Activated CD8-positive, alpha-beta memory T cell treated with anti-CD3 and anti-CD28 coated beads for 1 hour (primary cell): ENCODE measurements at regions not wholly inside any gene's neighbourhood (a gene's known extent, or its start where the extent isn't known, plus 50 kb on each side); places are given as distances from the start of the nearest gene placed in this dataset.
"Not testable (repeated sequence)": the region's sequence is repeated elsewhere in the genome, so short reads cannot be mapped to it uniquely, and the experiment has no call there.

ENCODE experiments used
- DNase-seq, 2 donors: peaks; one replicate each; pipeline ENCODE4 v3.0.0-alpha.2; 2020; ENCODE audit warnings: low read depth in 1 of 2; ENCODE audit errors: extremely low read depth in 1 of 2

DNA sequence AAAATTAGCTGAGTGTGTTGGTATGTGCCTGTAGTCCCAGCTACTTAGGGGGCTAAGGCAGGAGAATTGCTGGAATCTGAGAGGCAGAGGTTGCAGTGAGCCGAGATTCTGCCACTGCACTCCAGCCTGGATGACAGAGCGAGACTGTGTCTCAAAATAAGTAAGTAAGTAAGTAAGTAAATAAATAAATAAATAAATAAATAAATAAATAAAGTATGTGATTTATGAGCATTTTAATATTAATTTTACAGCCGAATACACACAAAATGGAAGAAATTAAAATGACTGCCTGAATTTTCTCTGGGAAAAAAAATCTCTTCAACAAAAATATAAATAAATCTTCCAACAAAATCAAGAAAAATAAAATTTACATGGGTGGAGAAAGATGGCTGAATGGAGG is 740.7 kb downstream of the CDH18 start:
- no peak for DNase-seq

GRCh38 chr5:19256036-19256435 is 732.0 kb downstream of the CDH18 start:
- no peak for DNase-seq

- DNase-seq = no peak
Measured at GRCh38 chr5:19258686-19259085, 729.3 kb downstream of the CDH18 start.

DNA sequence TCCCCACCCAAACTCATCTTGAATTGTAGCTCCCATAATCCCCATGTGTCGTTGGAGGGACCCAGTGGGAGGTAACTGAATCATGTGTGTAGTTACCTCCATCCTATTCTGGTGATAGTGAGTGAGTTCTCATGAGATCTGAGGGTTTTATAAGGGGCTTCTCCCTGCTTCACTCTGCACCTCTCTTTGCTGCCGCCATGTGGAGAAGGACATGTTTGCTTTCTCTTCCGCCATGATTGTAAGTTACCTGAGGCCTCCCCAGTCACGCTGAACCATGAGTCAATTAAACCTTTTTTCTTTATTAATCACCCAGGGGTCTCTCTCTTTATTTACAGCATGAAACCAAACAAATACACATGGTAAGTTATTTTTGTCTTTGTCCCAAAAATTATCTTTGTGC is 726.1 kb downstream of the CDH18 start:
- DNase-seq = no peak

- no peak for DNase-seq
Measured at GRCh38 chr5:19264821-19265220, 723.2 kb downstream of the CDH18 start.

GRCh38 chr5:19266791-19267190 is 721.2 kb downstream of the CDH18 start:
- DNase-seq = no peak

DNA sequence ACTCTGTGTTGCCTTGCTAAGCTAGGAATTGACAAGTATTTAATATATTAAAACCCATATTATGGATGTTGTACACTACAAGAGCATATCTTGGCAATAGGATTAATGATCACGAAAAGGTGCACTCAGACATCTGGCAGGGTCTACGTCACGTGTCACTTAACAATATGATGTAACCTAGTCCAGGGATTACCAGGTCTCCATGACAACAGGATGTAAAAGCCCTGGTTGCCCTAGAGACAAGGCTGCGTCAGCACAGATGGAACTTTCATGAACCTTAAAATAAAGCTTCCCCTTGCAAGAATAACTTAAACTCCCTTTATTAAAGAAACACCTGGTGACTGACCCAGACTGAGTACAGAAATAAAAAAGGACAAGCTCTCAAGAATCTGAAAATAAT is 717.8 kb downstream of the CDH18 start:
- DNase-seq = no peak

- DNase-seq = no peak
Measured at GRCh38 chr5:19274578-19274977, 713.4 kb downstream of the CDH18 start.

GRCh38 chr5:19285286-19285685 is 702.7 kb downstream of the CDH18 start:
- DNase-seq = no peak

GRCh38 chr5:19287548-19288277 is 700.3 kb downstream of the CDH18 start:
- DNase-seq = not testable (repeated sequence)

GRCh38 chr5:19288311-19288710 is 699.7 kb downstream of the CDH18 start:
- not testable (repeated sequence) for DNase-seq

DNA sequence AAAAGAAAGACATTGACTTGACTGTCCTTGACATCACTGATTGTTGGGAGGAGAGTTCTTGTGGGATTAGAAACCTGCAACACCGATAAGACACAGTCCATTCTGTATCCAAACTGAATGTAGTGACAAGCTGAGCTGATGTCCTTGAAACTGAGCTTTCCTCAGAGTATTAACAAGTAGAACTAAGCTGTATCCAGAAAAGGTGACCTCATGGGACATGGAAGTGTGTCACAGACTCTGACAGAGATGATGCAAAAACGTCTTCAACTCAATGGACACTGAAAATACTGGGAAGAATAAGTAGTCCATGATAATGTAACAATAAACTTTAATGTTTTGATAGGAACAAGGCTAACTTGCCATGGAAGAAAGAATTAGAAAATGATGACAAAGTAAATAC is 690.1 kb downstream of the CDH18 start:
- DNase-seq = no peak

- no peak for DNase-seq
Measured at GRCh38 chr5:19301271-19301670, 686.7 kb downstream of the CDH18 start.

GRCh38 chr5:19314840-19315239 is 673.2 kb downstream of the CDH18 start:
- no peak for DNase-seq

DNA sequence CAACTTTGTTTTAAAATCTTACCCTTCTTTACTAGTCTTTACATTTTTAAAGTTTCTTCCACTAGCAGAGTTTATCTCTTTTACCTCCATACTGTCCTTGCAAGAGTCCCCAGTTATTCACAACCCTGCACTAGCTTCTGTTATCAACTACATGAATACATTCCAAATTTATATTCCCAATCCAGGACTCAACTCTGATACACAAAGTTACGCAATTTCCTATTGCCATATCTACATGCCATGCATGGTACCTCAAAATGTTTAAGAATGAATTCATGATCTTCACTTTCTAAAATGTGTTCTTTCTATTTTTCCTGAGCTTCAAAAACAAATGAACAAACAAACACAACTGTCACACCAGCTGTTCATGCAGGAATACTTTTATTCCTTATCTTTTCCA is 668.7 kb downstream of the CDH18 start:
- no peak for DNase-seq

DNA sequence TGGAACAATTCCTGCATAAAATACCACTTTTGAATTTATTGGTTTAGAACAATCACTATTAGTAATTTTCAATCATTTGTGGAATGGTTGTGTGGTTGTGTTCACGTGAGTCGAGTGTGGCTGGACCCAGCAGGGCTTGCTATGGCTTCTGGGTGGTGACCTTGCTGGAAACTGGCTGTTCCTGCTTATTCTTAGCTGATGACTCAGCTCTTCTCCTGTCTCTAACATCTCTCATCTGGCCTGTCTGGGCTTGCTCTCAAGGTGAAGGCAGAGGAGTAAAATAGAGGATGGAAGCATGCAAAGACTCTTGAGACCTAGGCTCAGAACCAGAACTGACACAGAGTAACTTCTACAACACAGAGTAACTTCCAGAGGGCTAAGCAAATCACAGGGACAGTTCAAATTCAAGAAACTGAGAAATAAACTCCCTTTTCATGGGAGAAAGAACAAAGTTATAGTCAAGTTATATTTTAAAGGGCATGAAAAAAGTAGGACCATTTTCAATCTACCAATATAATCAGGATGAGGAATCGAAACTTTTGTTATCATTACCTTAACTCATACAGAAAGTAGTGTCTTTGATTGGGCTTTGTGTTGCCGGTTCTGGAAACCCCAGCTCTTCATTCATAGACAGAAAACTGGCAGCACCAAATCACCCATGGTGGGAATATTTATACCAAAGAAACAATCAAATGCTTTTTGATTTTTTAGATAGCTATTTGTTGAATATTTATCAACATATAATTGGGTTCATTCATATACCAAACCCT is 665.1 kb downstream of the CDH18 start:
- no peak for DNase-seq

DNA sequence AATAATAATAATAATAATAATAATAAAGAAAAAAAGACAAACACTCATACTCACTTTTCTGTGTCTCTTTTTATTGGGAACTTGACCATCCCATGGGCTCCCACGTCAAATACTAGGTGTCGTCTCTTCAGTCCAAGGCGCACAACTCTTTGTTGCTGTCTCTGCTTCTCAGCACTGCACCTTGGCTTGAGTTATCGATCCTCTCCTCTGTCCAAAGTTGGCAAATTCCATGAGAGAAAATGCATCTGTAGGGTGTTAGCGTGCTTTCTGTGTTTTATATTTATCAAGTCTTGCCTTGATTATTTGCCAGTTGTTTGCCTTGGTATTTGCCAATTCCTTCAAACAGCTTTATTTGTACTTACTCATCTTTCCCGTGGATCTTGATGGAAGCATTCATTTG is 653.7 kb downstream of the CDH18 start:
- DNase-seq = no peak

GRCh38 chr5:19342942-19343341 is 645.1 kb downstream of the CDH18 start:
- DNase-seq = no peak

GRCh38 chr5:19352120-19352519 is 635.9 kb downstream of the CDH18 start:
- no peak for DNase-seq

GRCh38 chr5:19369048-19369447 is 619.0 kb downstream of the CDH18 start:
- no peak for DNase-seq

GRCh38 chr5:19369561-19369960 is 618.4 kb downstream of the CDH18 start:
- no peak for DNase-seq

DNA sequence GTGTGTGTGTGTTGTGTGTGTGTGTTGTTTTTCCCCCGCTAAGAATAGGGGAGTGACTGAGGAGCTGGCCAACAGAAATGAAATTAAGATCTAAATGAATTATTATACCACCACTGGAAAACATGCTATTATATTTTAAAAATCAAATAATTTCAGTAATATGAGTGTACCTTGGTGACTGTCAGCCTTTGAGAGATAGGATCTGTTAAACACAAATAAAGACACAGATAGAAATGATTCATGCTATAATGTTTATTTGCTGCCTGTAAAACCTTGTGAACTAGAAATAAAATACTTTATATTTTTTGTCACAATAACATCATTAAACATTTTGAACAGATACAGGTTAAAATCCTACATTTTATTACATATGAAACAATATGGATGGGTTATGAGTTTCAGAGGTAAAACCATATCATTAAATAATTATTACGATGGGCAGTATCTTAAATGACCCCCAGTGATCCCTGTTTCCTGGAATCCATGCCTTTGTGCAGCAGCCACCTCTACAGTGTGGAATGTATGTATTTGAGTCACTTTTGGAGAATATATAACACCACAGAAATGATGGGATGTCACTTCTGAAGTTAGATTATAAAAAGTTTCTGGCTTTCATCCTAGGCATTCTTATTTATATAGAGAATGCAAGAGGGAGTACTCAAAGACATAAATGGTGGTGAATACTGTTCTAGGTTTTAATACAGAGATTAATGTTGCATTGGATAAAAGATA is 617.2 kb downstream of the CDH18 start:
- no peak for DNase-seq
